ENCODE measurements at regions not wholly inside any gene's neighbourhood (a gene's known extent, or its start where the extent isn't known, plus 50 kb on each side); places are given as distances from the start of the nearest gene placed in this dataset.
A peak's percentile ranks its signal among the peaks of the same experiment; 100 is the strongest.

DNA sequence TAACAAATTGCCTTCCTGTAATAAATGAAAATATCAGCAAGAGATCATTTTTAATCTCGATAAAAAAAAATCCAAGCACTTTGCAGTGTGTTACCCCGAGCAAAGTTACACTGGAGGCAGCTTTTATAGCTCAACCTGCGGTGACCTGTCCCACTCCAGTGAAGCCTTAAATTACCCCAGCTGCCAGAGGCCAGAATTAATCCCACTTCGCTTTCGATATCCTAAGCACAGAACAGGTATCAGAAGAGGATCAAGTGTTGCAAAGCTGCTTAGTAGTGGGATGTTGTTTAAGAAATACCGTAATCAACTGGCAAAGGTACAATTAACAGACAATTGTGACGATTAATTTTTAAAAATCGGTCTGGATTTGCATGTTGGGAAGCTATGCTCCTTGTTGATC, 314.0 kb downstream of the AGTPBP1 start:
- no peak for DNase-seq

DNA sequence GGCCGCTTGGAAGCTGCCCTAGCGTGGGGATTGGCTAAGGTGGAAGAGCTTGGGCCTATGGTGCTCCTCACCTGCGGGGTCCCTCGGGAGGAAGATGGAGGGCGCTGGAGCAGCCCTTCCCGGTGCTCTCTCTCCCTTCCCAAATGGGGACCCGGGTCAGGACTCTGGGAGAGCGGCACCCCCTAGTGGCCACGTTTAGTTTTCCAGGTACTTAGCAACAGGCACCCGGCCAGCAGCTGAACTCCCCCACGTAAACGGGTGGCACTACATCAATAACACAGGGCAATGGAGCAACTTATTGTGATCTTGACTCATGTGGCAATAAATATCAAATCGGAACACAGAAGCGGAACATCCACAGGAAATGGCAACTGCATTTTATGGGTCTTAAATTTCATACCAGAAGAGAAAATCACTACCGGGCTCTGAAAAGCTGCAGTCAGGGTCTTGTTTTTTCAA, 316.6 kb downstream of the AGTPBP1 start:
- DNase-seq = peak; percentile 69

DNA sequence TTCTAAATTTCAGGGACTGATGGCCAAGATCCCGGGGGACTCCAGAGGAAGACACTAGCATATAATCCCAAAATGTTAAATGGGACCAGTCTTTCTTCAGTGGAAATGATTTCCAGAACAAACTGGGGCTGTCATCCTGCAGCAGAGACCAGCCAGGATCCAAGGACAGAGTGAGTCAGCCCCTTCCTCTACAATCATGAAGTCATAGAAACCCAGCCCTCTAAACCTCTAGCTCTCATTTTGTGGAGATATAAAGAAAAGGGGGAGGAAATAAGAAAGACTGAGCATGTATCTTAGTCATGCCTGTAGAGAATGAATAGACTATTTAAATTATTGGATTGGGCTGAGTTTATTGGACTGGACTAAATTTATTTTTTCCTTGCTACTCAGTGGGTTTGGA, 318.3 kb downstream of the AGTPBP1 start:
- DNase-seq = no peak

DNA sequence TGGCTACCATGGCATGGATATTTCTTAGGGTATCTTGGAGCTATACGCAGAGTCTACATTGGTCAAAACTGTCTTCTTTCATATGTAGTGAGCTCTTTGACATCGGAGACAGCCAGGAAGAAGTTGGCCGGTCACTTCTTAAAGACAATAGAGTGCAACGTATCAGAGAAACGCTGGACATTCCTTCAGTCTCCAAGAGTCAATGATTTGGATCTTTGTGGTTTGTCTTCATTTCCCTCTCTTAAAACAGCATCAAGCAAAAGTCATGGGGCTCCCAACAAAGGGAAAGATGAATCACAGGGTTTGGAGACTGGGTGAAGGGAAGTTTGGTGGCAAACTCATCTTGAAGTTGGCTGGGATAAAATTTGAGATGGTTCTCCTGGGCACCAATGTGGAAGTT, 320.1 kb downstream of the AGTPBP1 start:
- no peak for DNase-seq

DNA sequence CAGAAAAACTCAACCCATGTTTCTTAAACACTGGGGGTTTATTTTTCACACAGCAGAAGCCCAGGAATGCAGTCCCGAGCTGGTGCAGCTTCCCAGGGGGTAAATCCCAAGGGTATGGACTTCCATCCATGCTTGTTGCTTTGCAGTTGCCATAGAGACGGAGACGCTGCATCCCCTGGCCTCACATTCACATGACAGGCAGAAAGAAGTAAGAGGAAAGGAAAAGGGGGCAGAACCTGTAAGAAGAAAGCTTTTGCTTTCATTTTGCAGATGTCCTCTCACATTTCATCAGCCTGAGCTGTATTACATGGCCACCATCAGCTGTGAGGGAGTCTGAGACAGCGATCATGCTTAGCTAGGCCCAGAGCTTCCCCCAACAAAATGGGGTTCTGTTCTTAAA, 321.0 kb downstream of the AGTPBP1 start:
- DNase-seq = no peak

DNA sequence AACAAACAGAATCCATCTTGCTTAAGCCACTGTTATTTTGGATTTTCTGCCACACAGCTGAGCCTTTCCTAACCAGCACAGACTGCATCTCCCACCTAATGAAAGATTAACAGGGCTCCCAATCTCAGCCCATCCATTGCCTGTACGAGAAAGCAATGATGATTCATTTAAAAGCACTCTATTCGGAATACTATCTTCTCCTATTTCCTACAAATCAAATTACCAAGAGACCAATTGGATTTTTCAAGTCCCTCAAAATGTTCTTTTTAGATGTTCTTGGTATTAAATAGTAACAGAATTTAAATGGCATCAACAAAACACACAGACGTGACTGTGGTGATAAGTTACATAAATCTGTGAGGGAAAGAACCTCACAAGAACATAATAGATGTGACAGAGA, 324.1 kb downstream of the AGTPBP1 start:
- no peak for DNase-seq

DNA sequence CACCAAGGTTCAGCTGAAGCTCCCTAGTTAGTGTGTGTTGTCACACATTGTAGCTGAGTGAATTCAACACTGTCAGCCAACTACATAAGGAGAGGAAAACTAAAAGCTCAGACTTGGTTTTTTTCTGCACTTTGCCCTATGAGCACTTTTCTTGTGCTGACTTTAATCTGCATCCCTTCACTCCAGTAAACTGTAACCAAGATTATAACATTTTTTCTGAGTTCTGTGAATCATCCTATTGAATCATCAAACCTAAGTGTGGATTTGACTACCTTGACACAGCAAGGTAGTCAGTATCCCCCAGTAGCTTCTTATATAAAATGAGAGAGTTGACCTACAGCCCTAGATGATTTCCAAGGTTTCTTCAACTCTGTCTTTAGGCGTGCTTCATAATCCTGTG, 325.0 kb downstream of the AGTPBP1 start:
- no peak for DNase-seq

DNA sequence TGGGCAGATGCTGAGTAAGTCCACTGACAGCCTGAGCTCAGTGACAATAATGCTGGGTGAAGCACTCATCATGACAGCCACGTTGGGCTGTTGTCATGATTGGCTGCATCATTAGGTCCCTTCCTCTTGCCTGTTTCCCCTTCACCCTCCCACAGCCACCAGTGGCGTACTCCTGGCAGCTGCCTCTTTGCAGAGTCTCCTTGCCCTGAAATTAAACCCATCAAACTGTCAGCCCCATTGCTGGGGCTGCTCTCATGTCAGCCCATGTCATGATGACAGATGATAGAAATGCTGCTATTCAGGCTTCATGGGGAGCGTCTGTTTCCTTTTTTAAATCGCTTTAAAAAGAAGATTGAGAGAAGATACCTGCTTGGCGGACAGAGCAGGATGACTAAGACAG, 327.4 kb downstream of the AGTPBP1 start:
- no peak for DNase-seq

DNA sequence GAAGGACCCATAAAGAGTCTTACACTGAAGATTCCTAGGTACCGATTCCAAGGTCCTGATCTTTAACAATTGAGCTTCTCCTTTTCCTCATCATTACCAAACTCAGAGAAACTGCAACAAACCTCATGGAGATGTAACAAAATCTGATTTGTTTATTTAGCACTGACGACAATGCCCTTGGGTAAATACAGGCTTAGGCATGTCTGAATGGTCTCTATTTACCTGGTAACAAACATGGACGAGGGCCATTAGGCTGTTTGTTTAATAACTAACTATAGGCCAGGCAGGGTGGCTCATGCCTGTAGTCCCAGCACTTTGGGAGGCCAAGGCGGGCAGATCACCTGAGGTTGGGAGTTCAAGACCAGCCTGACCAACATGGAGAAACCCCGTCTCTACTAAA, 333.3 kb downstream of the AGTPBP1 start:
- DNase-seq = no peak

DNA sequence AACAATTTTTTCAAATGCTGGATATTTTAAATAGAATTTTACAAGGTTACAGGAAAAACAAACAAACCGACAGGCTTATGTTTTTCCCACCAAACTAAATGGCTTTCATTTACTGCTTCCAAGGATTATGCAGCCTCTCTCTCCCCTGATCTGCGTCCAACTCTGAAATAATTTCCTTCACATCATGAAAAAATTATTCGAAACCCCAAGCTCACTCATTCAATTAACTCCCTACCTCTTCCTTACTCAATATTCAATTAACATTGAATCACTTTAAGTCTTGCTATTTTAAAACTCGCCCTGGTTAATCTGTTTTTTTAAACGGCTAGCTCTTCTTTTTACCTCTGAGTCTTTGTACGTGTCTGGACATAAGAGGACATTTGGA, 336.2 kb downstream of the AGTPBP1 start:
- no peak for DNase-seq

DNA sequence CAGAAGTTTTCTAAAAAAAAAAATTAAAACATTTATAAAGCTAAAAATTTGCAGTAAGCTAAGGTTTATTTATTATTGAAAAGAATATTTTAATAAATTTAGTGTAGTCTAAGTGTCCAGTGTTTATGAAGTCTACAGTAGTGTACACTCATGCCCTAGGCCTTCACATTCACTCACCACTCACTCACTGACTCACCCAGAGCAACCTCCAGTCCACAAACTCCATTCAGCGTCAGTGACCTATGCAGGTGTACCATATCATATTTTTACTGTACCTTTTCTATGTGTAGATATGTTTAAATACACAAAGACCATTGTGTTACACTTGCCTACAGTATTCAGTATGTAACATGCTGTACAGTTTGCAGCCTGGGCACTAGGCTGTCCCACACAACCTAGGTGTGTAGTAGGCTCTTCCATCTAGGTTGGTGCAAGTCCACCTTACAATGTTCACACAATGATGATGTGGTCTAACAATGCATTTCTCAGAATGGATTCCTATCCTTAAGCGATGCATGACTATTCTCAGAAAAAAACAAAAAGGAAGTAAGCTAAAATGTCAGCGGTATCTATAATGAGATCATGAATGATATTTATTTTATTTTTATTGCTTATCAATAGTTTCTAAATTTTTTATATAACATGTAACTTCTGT, 336.7 kb downstream of the AGTPBP1 start:
- DNase-seq = no peak

DNA sequence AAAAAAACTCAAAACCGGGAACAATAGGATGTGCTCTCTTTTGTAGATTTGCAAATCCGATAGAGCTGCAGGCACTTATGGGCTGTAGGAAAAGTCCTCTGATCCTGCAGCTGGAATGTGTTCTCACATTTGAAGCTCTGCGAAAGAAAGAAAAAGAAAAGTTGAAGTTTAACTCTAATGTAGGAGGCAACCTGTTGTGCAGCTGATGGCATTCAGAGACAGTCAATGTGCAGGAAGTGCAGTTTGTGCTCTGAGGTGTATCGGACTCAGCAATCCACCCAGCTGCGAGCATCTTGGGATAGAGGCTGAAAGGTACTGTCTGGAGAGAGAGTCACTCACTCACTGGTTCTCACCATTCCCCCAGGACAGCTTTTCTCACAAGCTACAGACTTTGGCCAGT, 339.2 kb downstream of the AGTPBP1 start:
- DNase-seq = no peak

DNA sequence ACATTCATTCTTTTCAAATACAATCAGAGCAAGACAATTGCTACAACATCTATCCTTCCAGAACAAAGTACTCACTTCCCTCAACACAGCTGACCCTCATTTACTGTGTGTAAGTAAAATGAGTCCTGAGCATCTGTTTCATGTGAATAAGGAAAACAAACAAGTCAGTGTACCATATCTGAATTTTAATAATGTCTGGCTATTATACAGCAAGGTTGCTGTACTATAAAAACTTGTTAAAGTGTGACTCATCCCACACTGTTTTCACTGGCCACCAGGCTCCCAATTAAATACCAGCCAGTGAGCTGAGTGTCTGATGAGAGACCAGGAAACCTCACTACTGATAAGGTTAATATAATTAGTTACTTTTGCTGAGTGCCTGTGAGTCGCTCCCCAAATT, 339.8 kb downstream of the AGTPBP1 start:
- no peak for DNase-seq

DNA sequence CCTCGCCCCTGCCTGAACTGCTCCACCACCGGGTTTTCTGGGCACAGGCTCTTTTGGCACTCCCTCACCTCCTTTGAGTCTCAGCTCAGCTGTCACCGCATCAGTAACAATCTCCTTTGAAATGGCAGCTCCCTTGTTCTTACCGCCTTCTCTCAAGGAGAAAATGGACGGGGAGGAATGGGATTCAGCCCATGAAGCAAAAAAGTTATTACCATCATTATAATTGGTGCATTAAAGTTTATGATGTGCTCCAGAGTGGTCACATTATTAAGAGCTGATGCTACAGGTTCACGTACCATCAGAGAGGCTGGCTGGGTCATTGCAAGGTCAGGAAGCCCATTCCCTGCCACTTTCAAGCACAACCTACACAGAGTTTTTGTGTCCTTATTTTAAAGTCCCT, 344.7 kb downstream of the AGTPBP1 start:
- no peak for DNase-seq

DNA sequence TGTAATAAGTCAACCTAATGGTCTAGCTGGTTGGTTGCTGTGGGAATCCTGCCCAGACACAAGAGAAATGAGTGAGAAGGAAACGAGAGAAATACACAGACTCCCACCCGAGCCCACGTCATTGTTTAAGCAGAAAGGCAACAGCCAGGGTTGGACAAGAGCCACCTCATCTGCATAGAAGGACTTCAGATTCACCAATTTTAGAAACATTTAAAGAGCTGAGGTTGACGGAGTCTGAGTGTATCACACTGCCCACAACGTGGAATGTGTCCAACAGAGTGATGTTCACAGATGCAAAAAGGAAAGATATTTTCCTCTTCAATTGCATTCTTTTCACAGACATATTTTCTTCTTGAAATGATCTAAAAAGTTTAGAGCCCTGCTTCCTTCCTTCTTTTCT, 349.5 kb downstream of the AGTPBP1 start:
- no peak for DNase-seq

DNA sequence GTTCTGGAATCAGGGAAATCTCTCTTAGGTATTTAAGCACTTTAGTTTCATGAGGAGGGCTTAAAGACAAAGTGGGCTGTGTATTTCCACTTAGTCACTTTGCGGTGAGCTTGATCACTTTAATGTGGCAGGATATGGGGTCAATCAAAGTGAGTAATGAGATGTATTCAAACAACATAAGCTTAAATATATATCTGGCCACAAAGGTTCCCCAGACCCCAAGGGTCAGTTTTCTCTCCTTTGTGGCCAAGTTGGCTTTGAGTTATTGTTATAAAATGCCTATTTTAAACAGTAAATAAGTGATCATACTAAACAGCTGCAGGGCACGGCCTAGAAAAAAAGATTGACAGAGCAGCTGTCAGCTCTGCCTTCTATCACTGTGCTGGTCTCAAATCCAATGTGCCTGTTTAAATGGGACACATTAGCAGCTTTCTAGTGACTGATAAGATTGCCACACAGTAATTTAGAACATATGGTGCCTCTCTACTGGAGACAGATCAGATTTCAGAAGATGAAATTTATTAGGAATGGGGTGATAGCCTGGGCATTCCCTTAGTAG, 363.9 kb downstream of the AGTPBP1 start:
- no peak for DNase-seq

DNA sequence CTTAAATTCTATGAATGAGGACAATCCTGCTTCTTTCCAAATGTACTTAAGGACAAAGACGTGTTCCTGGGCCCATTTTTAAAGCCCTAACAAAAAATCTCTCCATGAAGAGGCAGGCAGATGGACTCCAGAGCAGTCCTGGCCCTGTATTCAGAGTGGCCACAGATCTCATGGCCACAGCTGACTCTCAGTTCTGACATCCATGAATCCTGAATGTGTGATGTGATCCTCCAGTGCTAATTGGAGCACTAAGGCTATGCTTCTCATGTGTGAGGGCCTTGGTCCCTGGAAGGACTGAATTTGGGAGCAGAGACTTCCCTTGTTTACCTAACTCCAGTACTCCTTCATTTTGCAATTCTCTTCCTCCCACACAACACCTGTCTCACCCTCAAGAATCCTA, 373.0 kb downstream of the AGTPBP1 start:
- DNase-seq = no peak

DNA sequence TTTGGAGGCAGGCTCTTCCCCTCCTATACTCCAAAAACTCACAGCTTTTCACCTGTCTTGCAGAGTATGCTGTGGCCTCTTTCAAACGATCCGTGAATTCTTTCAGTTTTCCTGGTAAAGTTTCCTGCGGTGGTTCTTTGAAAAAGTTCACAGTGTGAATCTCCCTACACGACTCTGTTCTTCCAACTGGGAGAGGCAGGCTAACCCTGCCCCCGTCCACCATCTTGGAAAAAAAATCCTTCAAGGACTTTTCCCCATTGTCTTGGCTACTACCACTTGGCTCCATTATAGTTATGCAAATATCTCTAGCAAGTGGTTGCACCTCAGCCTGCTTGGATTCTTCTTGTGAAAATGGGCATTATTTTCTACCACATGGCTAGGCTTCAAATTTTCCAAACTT, 382.6 kb downstream of the AGTPBP1 start:
- no peak for DNase-seq

DNA sequence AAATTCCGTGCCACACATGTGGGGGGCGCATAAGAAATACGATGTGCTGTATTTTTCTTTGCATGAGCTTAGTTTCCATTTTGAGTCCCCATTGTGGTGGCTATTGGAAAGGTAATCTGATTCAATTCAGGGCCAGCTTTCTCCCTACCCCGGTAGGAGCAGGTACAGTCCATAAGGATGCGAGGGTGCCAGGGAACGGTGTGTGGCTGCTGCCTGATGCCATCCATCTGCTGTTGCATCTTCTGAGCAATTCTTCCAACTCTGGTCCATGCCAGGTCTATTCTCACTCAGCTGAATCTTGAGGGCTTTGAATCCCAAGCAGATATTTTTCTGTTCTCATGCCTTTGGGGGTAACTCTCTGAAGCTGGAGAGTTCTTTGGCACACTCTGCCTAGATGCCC, 392.7 kb downstream of the AGTPBP1 start:
- DNase-seq = no peak

DNA sequence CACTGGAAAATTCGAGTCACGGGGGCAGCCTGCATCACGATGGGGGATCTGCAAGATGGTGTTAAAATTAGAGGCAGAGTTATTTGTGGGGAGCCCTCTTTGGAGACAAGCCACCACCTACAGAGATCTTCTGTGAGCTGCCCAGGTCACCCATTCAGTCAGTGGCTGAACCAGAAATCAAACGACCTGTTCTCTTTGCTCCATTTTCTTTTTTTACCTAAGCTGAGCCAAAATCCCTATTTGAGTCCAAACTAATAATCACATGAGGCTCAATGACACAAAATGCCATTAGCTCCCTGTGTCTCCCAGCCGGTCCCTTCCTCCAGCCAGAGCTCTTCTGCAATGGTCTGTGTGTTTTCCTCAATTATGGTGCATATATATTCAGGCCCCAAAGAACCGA, 394.2 kb downstream of the AGTPBP1 start:
- DNase-seq = no peak

DNA sequence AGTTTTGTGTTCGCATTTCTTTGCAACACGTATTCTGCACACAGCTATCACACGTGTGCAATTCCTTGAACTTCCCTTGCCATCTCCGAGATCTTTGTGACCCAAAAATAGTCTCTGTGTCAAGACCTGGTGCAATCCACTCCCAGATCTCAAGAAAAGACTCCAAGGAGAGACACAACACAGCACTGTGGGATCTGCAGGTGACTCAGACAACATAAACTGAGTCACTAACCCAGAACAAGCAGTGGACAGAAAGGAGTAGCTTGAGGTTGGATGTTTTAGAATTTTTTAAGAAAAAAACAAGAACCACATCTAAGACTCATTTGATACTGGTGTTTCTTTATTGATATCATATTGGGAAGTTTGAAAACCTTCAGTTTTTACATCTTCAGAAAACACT, 396.9 kb downstream of the AGTPBP1 start:
- DNase-seq = no peak

DNA sequence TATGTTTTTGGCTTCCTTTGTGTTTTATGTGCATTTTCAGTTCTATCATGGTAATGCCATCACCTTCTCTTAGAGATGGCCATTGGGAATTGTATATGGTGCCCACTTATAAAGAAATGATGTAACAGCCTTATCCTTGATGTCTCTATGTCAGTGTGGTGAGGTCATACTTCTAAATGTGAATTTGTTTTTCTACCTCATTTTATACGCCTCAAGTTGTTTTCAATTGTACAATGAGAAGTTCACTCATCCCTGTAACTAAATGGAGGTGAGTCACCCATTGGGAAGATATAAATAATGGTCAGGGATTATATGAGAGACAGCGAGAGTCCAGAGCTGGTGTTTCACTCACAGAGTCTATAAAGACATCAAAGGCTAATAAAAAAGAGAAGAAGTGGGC, 402.4 kb downstream of the AGTPBP1 start:
- DNase-seq = no peak

DNA sequence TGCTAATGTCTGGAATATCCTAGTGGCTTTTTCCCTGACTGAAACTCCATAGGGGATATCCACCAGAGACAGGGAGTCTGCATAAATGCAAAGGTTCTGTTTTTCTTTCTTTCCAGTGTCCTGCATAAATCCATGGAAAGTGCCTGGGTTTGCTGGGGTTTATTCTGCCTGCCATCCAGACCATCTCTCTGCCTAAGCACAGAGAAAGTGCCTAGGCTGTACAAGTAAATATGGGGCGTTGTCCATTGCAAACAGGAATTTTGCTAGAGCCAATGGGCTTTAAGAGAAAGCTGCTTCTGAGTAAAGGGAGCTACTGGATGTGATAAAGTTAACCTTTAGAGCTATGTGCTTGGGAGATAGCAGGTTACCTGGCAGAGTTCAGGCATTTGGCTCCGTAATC, 407.5 kb downstream of the AGTPBP1 start:
- no peak for DNase-seq

DNA sequence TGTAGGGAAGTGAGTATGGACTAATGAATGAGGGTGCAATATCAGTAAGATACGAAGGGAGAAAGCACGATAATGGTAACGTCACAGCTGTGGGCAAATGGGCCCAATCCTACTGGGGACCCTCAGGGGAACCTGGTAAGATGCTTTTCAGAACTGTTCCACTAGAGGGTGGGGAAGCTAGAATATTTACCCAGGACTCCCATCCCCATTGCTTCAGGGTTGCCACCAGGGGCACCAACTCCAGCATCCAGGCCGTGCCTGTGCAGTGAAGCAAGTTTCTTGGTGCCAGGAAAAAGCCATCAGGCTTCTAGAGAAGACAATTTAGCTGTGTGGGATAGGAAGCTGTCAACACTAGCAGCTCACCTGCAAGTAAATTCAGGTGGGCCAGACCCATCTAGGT, 409.3 kb downstream of the AGTPBP1 start:
- DNase-seq = no peak

DNA sequence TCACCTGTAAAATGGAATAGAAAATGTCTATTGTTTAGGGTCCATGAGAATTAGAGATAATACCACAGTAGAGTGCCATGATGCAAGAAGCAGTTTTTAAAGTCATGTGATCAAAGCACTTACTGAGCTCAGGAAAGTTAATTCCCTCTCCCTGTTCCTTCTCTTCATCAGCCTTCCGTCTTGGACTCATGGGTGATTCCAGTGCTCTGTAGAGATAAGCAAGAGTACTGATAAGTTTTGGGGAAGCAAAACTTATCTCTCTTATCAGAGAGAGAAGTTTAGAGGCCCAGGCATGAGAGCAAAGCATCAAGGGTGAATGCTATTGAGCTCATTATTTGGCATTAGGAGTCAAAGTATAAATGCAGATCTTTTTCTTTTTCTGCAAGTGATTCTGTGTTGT, 410.1 kb downstream of the AGTPBP1 start:
- no peak for DNase-seq
